CD8-positive, alpha-beta memory T cell (primary cell): ENCODE measurements at regions not wholly inside any gene's neighbourhood (a gene's known extent, or its start where the extent isn't known, plus 50 kb on each side); places are given as distances from the start of the nearest gene placed in this dataset.

Source experiments
- CTCF ChIA-PET: fragments of 350-600 bp; sonication (Branson Sonifier 250); formaldehyde crosslinking; loops from one replicate; lab custom pipeline; 2021; ENCODE audit warnings: antibody characterized with exemption; lab: Charles Lee
- POLR2A ChIA-PET: fragments of 350-600 bp; sonication (Branson Sonifier 250); formaldehyde crosslinking; loops from one replicate; lab custom pipeline; 2021; ENCODE audit warnings: antibody characterized with exemption; lab: Charles Lee
- DNase-seq, 5 donors: peaks; one replicate each; pipeline versions ENCODE4 v3.0.0 to v3.0.0-alpha.2; 2020 to 2022; ENCODE audit warnings: mixed read lengths in 1 of 5
- H3K27ac ChIP-seq: one replicate; pipeline ENCODE4 v1.7.0; 2013; ENCODE audit warnings: low read depth, mild to moderate bottlenecking, low read length, moderate library complexity
- H3K27me3 ChIP-seq: 2 replicates; pipeline ENCODE4 v1.7.0; 2013; ENCODE audit warnings: low read length, mild to moderate bottlenecking; ENCODE audit not compliant: insufficient read depth, poor library complexity, severe bottlenecking
- H3K36me3 ChIP-seq: 2 replicates; pipeline ENCODE4 v1.7.0; 2013; ENCODE audit warnings: mild to moderate bottlenecking, low read length, moderate library complexity; ENCODE audit not compliant: insufficient read depth
- H3K4me1 ChIP-seq: 2 replicates; pipeline ENCODE4 v1.7.0; 2013; ENCODE audit warnings: mild to moderate bottlenecking, low read length, moderate library complexity; ENCODE audit not compliant: insufficient read depth
- H3K4me3 ChIP-seq: 2 replicates; pipeline ENCODE4 v1.7.0; 2013; ENCODE audit warnings: mild to moderate bottlenecking, low read length
- H3K9me3 ChIP-seq: 2 replicates; pipeline ENCODE4 v1.7.0; 2013; ENCODE audit warnings: mild to moderate bottlenecking, low read length
- H3K27ac Mint-ChIP-seq, 8 donors: one replicate each; pipeline ENCODE4 v1.8.0; 2020 to 2021; ENCODE audit warnings: mixed read lengths in 8 of 8, mild to moderate bottlenecking in 6 of 8, inconsistent platforms in 3 of 8, moderate library complexity in 3 of 8
- H3K27me3 Mint-ChIP-seq, 2 donors: one replicate each; pipeline ENCODE4 v1.8.0; 2020 to 2021; ENCODE audit warnings: mixed read lengths in 2 of 2, mild to moderate bottlenecking in 1 of 2, moderate library complexity in 1 of 2
- H3K36me3 Mint-ChIP-seq, 3 donors: one replicate each; pipeline ENCODE4 v1.8.0; 2020 to 2021; ENCODE audit warnings: mixed read lengths in 3 of 3, inconsistent platforms in 1 of 3, mild to moderate bottlenecking in 1 of 3
- H3K4me1 Mint-ChIP-seq, 3 donors: one replicate each; pipeline ENCODE4 v1.8.0; 2020 to 2021; ENCODE audit warnings: mixed read lengths in 3 of 3, inconsistent platforms in 1 of 3, mild to moderate bottlenecking in 1 of 3
- H3K4me3 Mint-ChIP-seq, 7 donors: one replicate each; pipeline ENCODE4 v1.8.0; 2020 to 2021; ENCODE audit warnings: mixed read lengths in 7 of 7, mild to moderate bottlenecking in 6 of 7, moderate library complexity in 4 of 7, inconsistent platforms in 2 of 7
- H3K9me3 Mint-ChIP-seq, 5 donors: one replicate each; pipeline ENCODE4 v1.8.0; 2020 to 2022; ENCODE audit warnings: mixed read lengths in 5 of 5, mild to moderate bottlenecking in 3 of 5, moderate library complexity in 2 of 5, inconsistent platforms in 1 of 5

DNA sequence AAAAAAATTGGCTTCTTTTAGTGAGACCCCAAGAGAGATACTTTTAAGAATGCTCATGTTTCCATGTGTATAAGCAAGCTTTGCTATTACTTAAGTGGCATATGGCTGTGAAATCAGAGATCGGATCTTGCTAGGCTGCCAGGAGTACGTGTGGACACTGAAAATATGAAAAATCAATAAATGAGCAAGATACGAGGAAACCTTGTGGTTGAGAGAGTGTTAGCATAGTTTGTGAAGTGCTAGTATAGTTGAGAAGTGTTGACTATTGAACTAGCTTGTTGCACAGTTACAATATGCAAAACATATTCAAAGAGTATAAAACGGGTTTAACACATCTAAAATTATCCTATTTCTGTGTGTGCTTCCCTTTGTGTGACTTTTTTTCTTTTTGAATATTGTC, 230.9 kb upstream of the NOVA1 start:
- no peak for DNase-seq
- Mint-ChIP-seq H3K27me3 (no peaks in the 10 kb centered on the region), H3K36me3 (no peaks in the 10 kb centered on the region), H3K27ac (no peak overlapping the region), H3K4me3 (no peak overlapping the region), H3K9me3 (peaks cover 5 to 21% (median 10%) of the 10 kb centered on the region in 5 donors), H3K4me1 (no peaks in the 10 kb centered on the region)
- no peak overlapping the region for H3K4me3 ChIP-seq
- H3K9me3 ChIP-seq: no peaks in the 10 kb centered on the region
- no peaks in the 10 kb centered on the region for H3K27me3 ChIP-seq
- no peaks in the 10 kb centered on the region for H3K36me3 ChIP-seq
- no peak overlapping the region for H3K27ac ChIP-seq
- H3K4me1 ChIP-seq: no peaks in the 10 kb centered on the region
- CTCF ChIA-PET: no interaction called here
- POLR2A ChIA-PET: no interaction called here

DNA sequence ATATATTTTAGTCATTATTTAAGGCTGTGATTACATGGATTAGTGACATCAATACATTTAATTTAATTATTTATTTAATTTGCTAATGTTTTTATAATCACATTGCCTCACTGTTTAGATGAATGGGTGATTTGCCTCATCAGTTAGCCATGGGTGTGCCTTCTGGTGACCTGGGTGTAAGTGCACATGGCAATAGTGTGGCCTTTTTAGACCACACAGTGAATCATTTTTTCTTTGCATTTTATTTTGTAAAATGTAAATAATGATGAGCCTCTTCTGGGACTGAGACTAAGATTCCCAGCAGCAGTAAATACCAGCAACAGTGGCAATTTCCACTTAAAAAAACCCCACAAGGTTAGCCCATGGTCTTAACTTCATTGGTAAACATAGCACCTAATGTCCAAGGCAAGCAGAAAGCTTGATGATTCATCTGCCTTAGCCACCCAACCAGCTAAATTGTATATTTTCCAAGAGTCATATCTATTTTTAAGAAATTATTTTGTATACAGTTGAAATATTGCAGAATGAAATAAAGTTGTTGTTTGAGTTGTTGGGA, 235.9 kb upstream of the NOVA1 start:
- Histone ChIP-seq H3K27me3 (no peaks in the 10 kb centered on the region), H3K36me3 (no peaks in the 10 kb centered on the region), H3K27ac (no peak overlapping the region), H3K4me1 (no peaks in the 10 kb centered on the region), H3K4me3 (no peak overlapping the region), H3K9me3 (no peaks in the 10 kb centered on the region)
- POLR2A ChIA-PET: no interaction called here
- Mint-ChIP-seq H3K4me3 (no peak overlapping the region), H3K4me1 (no peaks in the 10 kb centered on the region), H3K9me3 (peaks cover 2 to 39% (median 11%) of the 10 kb centered on the region in 5 donors), H3K27me3 (no peaks in the 10 kb centered on the region), H3K27ac (no peak overlapping the region), H3K36me3 (no peaks in the 10 kb centered on the region)
- CTCF ChIA-PET: no interaction called here
- DNase-seq: no peak

DNA sequence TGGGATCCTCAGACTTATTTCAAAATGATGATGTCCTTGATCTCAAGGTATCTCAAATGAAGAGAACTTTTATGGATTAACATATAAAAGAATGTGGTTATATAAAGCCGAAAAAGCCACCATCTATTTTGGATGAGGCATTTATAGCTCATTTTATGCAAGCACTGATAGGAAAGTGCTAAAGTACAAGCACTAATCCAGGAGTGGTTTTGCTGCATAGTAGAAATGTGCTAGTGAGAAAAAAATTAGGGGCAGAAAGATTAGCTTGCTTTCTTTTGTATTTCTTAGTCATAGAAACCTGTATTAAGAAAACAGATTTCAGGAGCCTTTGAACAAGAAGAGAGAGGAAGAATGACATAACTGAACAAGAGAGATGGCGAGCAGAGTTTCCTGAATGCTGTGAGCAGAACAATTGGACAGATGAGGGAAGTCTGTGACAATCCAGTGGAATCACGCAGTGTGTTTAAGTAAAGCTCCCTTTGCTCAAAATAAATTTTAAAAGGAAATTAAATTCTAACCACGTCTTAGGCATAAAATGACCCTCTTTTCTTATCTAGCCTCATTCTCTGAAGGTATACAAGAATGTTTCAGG, 238.2 kb upstream of the NOVA1 start:
- Mint-ChIP-seq H3K27me3 (no peaks in the 10 kb centered on the region), H3K9me3 (peaks cover 6 to 43% (median 9%) of the 10 kb centered on the region in 5 donors), H3K4me1 (no peaks in the 10 kb centered on the region), H3K36me3 (no peaks in the 10 kb centered on the region), H3K4me3 (no peak overlapping the region), H3K27ac (no peak overlapping the region)
- Histone ChIP-seq H3K27ac (no peak overlapping the region), H3K4me1 (no peaks in the 10 kb centered on the region), H3K36me3 (no peaks in the 10 kb centered on the region), H3K9me3 (no peaks in the 10 kb centered on the region), H3K27me3 (no peaks in the 10 kb centered on the region), H3K4me3 (no peak overlapping the region)
- ChIA-PET POLR2A (no interaction called here), CTCF (no interaction called here)
- DNase-seq: no peak

DNA sequence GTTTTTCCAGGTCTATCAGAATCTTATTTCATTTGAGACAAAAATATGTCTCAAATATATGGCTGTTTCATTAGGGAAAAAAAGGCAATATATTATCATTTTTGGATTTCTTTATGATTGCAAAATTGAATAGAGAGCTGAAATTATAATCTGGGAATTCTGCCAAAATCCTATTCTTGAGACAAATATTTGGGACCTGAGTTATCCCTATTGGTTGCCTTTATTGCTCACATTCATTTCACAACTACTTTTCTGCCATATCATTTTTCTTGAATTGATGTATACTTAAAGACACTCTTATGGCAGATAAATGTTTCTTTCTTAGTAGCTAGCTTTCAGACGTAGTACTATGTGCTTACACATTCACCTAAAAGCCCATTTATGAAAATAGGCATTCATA, 241.6 kb upstream of the NOVA1 start:
- H3K36me3 ChIP-seq: no peaks in the 10 kb centered on the region

DNA sequence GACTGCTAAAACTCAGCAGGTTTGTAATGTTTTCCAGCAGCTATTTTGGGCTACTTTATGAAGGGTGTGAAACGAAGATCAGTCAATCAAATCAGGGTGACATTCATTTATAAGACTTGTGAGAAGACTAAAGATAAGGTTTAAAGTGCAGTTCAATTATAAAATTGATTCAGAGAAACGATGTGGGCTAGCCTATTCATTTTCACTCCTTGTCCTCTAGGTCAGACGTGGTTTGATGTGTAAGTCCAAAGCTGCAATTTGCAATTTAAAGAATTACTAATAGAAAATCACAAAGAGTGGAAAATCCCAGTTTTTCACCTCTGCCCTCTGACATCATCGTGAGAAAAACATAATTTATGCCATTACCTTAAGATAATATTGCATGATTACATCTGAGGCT, 243.5 kb upstream of the NOVA1 start:
- Histone ChIP-seq H3K36me3 (no peaks in the 10 kb centered on the region), H3K9me3 (no peaks in the 10 kb centered on the region), H3K27me3 (no peaks in the 10 kb centered on the region), H3K27ac (no peak overlapping the region), H3K4me3 (no peak overlapping the region), H3K4me1 (no peaks in the 10 kb centered on the region)
- DNase-seq: no peak
- Mint-ChIP-seq H3K4me3 (no peak overlapping the region), H3K9me3 (peaks cover 6 to 32% (median 28%) of the 10 kb centered on the region in 5 donors), H3K36me3 (no peaks in the 10 kb centered on the region), H3K27ac (no peak overlapping the region), H3K4me1 (no peaks in the 10 kb centered on the region), H3K27me3 (no peaks in the 10 kb centered on the region)
- CTCF ChIA-PET: no interaction called here
- POLR2A ChIA-PET: no interaction called here

More for the DNA sequence above, 241.6 kb upstream of the NOVA1 start:
- POLR2A ChIA-PET: no interaction called here
- no peaks in the 10 kb centered on the region for H3K9me3 ChIP-seq
- no peaks in the 10 kb centered on the region for H3K27me3 ChIP-seq
- CTCF ChIA-PET: no interaction called here
- Mint-ChIP-seq H3K4me3 (no peak overlapping the region), H3K9me3 (peaks cover 6 to 48% (median 22%) of the 10 kb centered on the region in 5 donors), H3K4me1 (no peaks in the 10 kb centered on the region), H3K27me3 (no peaks in the 10 kb centered on the region), H3K36me3 (no peaks in the 10 kb centered on the region), H3K27ac (no peak overlapping the region)
- H3K4me1 ChIP-seq: no peaks in the 10 kb centered on the region
- H3K27ac ChIP-seq: no peak overlapping the region
- no peak overlapping the region for H3K4me3 ChIP-seq
- no peak for DNase-seq

DNA sequence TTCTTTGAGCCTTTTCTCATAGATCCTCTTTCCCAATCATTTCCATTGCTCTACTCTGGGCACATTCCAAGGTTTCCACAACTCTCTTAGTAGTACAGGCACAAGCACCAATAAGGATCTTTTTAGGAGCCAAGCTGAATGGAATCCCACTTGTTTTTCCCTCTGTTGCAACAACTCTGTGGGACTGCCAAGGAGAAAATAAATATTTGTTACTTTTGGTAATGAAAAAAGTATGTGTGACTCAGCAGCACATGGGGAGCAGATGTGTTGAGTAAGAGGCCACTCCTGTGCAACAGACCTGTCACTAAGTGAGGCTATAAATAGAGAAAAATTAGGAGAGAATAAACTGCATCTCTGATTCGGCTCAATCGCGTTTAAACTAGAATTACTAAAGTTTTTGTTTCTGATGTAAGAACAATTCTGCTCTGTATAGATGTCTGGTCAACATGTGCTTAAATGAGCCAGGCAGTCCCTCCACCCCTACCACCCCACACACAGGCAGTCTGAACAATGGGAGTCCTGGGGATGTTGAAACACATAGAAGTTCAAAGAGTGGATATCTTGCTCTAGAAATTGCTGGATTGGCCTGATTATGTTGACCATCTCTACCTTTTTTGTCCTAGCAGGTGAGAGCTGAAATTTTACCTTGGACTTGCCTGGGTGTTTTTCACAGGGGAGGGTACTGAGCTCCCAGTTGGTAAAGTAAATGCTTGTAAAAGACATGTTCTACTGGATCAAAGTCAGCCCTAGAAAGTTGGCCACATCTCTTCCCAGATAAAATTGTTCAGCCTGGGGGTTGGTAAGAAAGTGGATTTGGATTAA, 244.3 kb upstream of the NOVA1 start:
- H3K4me1 ChIP-seq: no peaks in the 10 kb centered on the region
- no peak overlapping the region for H3K4me3 Mint-ChIP-seq
- CTCF ChIA-PET: no interaction called here

DNA sequence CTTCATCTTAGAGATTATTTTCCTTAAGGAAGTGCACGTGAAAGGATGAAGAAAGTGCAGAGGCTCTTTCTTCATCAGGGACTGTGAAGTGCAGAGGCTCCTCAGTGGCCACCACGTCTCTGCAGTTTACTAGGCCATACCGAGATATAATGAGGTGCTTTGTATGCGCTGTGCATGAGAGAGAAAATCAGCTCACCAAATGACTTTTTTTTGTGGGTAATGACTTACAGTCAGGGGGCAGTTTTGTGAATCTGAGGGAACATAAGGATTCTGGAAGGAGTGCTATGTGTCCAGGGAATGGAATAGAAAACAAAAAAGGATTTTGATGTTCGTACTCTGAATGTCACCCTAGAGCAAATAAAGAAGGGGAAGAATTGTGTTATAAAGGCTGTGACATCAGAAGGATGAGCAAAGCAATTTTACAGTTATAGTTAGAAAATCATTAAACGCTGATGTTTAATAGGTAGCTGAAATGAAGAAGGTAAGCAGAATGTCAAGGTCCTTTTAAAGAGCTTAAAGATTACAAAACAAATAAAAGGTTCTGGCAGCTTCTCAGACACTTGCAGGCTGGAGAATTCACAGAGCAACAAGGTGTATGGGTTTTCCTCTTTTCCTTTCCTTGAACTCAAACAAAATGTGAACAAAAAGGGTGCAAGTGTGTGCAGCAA, 247.5 kb upstream of the NOVA1 start:
- H3K36me3 ChIP-seq: no peaks in the 10 kb centered on the region
- H3K4me1 ChIP-seq: no peaks in the 10 kb centered on the region
- H3K27ac ChIP-seq: no peak overlapping the region
- no peaks in the 10 kb centered on the region for H3K27me3 ChIP-seq
- ChIA-PET CTCF (no interaction called here), POLR2A (no interaction called here)
- Mint-ChIP-seq H3K27ac (peak overlapping the region in 1 of 8 donors; percentile 28), H3K27me3 (no peaks in the 10 kb centered on the region), H3K9me3 (peaks cover 3 to 27% (median 18%) of the 10 kb centered on the region in 5 donors), H3K4me1 (no peaks in the 10 kb centered on the region), H3K4me3 (no peak overlapping the region), H3K36me3 (no peaks in the 10 kb centered on the region)
- H3K9me3 ChIP-seq: no peaks in the 10 kb centered on the region
- no peak for DNase-seq
- no peak overlapping the region for H3K4me3 ChIP-seq

More for the DNA sequence above, 244.3 kb upstream of the NOVA1 start:
- H3K36me3 Mint-ChIP-seq: no peaks in the 10 kb centered on the region
- Histone ChIP-seq H3K36me3 (no peaks in the 10 kb centered on the region), H3K9me3 (no peaks in the 10 kb centered on the region), H3K27me3 (no peaks in the 10 kb centered on the region), H3K27ac (no peak overlapping the region), H3K4me3 (no peak overlapping the region)
- no peaks in the 10 kb centered on the region for H3K4me1 Mint-ChIP-seq
- peaks cover 6 to 28% (median 28%) of the 10 kb centered on the region in 5 donors for H3K9me3 Mint-ChIP-seq
- no peaks in the 10 kb centered on the region for H3K27me3 Mint-ChIP-seq
- H3K27ac Mint-ChIP-seq: no peak overlapping the region
- no peak for DNase-seq
- POLR2A ChIA-PET: no interaction called here

DNA sequence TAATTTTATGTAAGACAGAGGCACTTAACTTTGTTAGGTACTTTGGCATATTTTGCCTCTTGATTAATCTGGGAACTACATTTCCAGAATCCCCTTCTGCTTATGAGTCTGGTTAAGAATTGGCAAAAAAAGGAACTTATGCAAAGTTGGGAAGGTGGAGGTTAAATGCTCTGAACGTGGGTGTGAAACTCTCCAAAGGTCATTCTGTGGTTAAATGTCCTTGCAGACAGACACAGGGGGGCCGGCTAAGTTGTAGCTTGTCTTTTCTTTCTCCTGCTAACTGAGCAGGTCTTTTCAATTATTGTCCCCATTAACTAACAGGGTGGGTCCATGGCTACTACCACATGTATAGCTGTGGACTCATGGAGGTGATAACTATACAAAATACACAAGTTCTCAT, 248.6 kb upstream of the NOVA1 start:
- Histone ChIP-seq H3K9me3 (no peaks in the 10 kb centered on the region), H3K36me3 (no peaks in the 10 kb centered on the region), H3K4me1 (no peaks in the 10 kb centered on the region), H3K27ac (no peak overlapping the region), H3K4me3 (no peak overlapping the region), H3K27me3 (no peaks in the 10 kb centered on the region)
- Mint-ChIP-seq H3K4me1 (no peaks in the 10 kb centered on the region), H3K27me3 (no peaks in the 10 kb centered on the region), H3K4me3 (no peak overlapping the region), H3K9me3 (peaks cover 9 to 27% (median 19%) of the 10 kb centered on the region in 5 donors), H3K36me3 (no peaks in the 10 kb centered on the region), H3K27ac (no peak overlapping the region)
- DNase-seq: no peak
- ChIA-PET CTCF (no interaction called here), POLR2A (no interaction called here)
